ENCODE measurements at regions not wholly inside any gene's neighbourhood (a gene's known extent, or its start where the extent isn't known, plus 50 kb on each side); places are given as distances from the start of the nearest gene placed in this dataset.

DNA sequence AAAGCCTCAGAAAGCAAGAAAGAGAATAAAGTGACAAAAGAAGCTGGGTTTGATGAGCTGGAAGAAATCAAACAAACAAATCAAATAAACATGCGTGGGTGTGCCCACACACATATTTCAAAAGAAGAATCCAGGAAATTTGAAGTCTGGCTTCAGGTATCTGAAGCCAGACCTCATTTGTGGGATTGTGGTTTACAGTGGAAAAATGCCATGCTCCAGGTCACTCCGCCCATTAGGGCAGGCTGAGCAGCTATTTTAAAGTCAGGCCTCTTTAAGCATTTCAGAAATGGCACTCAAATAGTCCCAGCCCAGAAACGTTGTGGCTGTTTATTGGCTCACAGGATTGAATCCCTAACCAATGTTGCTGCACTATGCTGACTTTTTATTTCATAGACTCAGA lies 226.1 kb upstream of the F9 start:
- TF ChIP-seq, protein P1, sequence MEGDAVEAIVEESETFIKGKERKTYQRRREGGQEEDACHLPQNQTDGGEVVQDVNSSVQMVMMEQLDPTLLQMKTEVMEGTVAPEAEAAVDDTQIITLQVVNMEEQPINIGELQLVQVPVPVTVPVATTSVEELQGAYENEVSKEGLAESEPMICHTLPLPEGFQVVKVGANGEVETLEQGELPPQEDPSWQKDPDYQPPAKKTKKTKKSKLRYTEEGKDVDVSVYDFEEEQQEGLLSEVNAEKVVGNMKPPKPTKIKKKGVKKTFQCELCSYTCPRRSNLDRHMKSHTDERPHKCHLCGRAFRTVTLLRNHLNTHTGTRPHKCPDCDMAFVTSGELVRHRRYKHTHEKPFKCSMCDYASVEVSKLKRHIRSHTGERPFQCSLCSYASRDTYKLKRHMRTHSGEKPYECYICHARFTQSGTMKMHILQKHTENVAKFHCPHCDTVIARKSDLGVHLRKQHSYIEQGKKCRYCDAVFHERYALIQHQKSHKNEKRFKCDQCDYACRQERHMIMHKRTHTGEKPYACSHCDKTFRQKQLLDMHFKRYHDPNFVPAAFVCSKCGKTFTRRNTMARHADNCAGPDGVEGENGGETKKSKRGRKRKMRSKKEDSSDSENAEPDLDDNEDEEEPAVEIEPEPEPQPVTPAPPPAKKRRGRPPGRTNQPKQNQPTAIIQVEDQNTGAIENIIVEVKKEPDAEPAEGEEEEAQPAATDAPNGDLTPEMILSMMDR (IDR thresholded peaks at IDR 0.05 in 4 of 5, conservative IDR thresholded peaks at IDR 0.05 in 1 of 5), result no peak
- TF ChIP-seq POLR2A (IDR thresholded peaks at IDR 0.05), result no peak
